Lower leg skin (tissue), 3 donors: ENCODE measurements at regions not wholly inside any gene's neighbourhood (a gene's known extent, or its start where the extent isn't known, plus 50 kb on each side); places are given as distances from the start of the nearest gene placed in this dataset.

Source experiments
- POLR2A ChIP-seq, 2 donors: fragments of 450-650 bp; IDR thresholded peaks; one replicate each; pipeline ENCODE4 v1.6.1; 2016 to 2017; ENCODE audit warnings: antibody characterized with exemption in 2 of 2, mild to moderate bottlenecking in 1 of 2, moderate library complexity in 1 of 2
- TF ChIP-seq, protein P1 (sequence below), 3 donors: fragments of 450-650 bp; IDR thresholded peaks; one replicate each; pipeline ENCODE4 v1.5.1; 2016; ENCODE audit warnings: antibody characterized with exemption in 3 of 3, mild to moderate bottlenecking in 3 of 3, moderate library complexity in 2 of 3

DNA sequence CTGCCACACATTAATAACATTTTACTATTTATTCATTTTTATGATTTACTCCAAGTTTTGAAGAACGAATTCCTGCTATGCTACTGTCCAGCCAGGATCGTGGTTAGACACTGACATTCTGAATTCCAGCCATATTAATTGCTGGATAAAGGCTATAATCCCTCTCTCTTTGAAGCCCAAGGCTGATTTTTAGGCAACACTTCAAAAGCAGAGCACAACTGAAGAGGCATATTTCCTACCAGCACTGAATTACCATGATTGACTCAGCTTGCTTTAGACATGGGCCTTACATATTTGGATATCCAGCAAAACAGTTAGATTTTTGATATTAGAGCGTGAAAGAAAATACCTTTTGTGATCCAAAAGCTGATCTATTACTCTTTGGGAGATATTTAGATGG lies 205.0 kb downstream of the ZIC1 start:
- TF ChIP-seq, protein P1, sequence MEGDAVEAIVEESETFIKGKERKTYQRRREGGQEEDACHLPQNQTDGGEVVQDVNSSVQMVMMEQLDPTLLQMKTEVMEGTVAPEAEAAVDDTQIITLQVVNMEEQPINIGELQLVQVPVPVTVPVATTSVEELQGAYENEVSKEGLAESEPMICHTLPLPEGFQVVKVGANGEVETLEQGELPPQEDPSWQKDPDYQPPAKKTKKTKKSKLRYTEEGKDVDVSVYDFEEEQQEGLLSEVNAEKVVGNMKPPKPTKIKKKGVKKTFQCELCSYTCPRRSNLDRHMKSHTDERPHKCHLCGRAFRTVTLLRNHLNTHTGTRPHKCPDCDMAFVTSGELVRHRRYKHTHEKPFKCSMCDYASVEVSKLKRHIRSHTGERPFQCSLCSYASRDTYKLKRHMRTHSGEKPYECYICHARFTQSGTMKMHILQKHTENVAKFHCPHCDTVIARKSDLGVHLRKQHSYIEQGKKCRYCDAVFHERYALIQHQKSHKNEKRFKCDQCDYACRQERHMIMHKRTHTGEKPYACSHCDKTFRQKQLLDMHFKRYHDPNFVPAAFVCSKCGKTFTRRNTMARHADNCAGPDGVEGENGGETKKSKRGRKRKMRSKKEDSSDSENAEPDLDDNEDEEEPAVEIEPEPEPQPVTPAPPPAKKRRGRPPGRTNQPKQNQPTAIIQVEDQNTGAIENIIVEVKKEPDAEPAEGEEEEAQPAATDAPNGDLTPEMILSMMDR (IDR thresholded peaks at IDR 0.05), result no peak
- TF ChIP-seq POLR2A (IDR thresholded peaks at IDR 0.05), result no peak
